SKM-1 treated with dmso at 0.1 percent for 144 hours (cell line): ENCODE measurements at regions not wholly inside any gene's neighbourhood (a gene's known extent, or its start where the extent isn't known, plus 50 kb on each side); places are given as distances from the start of the nearest gene placed in this dataset.
"Not testable (repeated sequence)": the region's sequence is repeated elsewhere in the genome, so short reads cannot be mapped to it uniquely, and the experiment has no call there.

Experiments used
- DNase-seq: peaks from one replicate; lab custom pipeline; 2025; ENCODE audit not compliant: unreplicated experiment; lab: John Stamatoyannopoulos, UW

GRCh38 chr2:82075875-82076274 lies 1771.3 kb upstream of the LRRTM1 start:
- DNase-seq = no peak

- no peak for DNase-seq
Observed at GRCh38 chr2:82062463-82062862, 1757.9 kb upstream of the LRRTM1 start.

GRCh38 chr2:82055846-82056245 lies 1751.3 kb upstream of the LRRTM1 start:
- DNase-seq = no peak

GRCh38 chr2:82043867-82044266 lies 1739.3 kb upstream of the LRRTM1 start:
- DNase-seq = no peak

GRCh38 chr2:82027921-82028615 lies 1723.5 kb upstream of the LRRTM1 start:
- DNase-seq = no peak

GRCh38 chr2:82023710-82024109 lies 1719.2 kb upstream of the LRRTM1 start:
- no peak for DNase-seq

- DNase-seq = no peak
Observed at GRCh38 chr2:82013641-82014040, 1709.1 kb upstream of the LRRTM1 start.

- no peak for DNase-seq
Observed at GRCh38 chr2:82007071-82007664, 1702.6 kb upstream of the LRRTM1 start.

- not testable (repeated sequence) for DNase-seq
Observed at GRCh38 chr2:82005889-82006288, 1701.3 kb upstream of the LRRTM1 start.

- DNase-seq = no peak
Observed at GRCh38 chr2:82001614-82002013, 1697.1 kb upstream of the LRRTM1 start.

- no peak for DNase-seq
Observed at GRCh38 chr2:82000606-82001005, 1696.1 kb upstream of the LRRTM1 start.

- DNase-seq = no peak
Observed at GRCh38 chr2:81996332-81996731, 1691.8 kb upstream of the LRRTM1 start.

GRCh38 chr2:81991282-81991681 lies 1686.7 kb upstream of the LRRTM1 start:
- no peak for DNase-seq

- DNase-seq = no peak
Observed at GRCh38 chr2:81987370-81987769, 1682.8 kb upstream of the LRRTM1 start.

- no peak for DNase-seq
Observed at GRCh38 chr2:81984969-81985637, 1680.6 kb upstream of the LRRTM1 start.

- no peak for DNase-seq
Observed at GRCh38 chr2:81981585-81981984, 1677.0 kb upstream of the LRRTM1 start.

GRCh38 chr2:81979086-81979485 lies 1674.5 kb upstream of the LRRTM1 start:
- no peak for DNase-seq

- no peak for DNase-seq
Observed at GRCh38 chr2:81976998-81977397, 1672.4 kb upstream of the LRRTM1 start.

- DNase-seq = no peak
Observed at GRCh38 chr2:81974216-81974615, 1669.7 kb upstream of the LRRTM1 start.

- DNase-seq = no peak
Observed at GRCh38 chr2:81942876-81943275, 1638.3 kb upstream of the LRRTM1 start.

- no peak for DNase-seq
Observed at GRCh38 chr2:81942136-81942680, 1637.7 kb upstream of the LRRTM1 start.
